GM18520 (cell line): ENCODE measurements at regions not wholly inside any gene's neighbourhood (a gene's known extent, or its start where the extent isn't known, plus 50 kb on each side); places are given as distances from the start of the nearest gene placed in this dataset.

Source experiments
- ATAC-seq: cut with Tn5 transposase; IDR thresholded peaks from one replicate; pipeline ENCODE4 v1.9.1; 2021; ENCODE audit not compliant: unreplicated experiment

GRCh38 chr16:82248677-82249076 is 78.7 kb upstream of the MPHOSPH6 start:
- no peak for ATAC-seq

DNA sequence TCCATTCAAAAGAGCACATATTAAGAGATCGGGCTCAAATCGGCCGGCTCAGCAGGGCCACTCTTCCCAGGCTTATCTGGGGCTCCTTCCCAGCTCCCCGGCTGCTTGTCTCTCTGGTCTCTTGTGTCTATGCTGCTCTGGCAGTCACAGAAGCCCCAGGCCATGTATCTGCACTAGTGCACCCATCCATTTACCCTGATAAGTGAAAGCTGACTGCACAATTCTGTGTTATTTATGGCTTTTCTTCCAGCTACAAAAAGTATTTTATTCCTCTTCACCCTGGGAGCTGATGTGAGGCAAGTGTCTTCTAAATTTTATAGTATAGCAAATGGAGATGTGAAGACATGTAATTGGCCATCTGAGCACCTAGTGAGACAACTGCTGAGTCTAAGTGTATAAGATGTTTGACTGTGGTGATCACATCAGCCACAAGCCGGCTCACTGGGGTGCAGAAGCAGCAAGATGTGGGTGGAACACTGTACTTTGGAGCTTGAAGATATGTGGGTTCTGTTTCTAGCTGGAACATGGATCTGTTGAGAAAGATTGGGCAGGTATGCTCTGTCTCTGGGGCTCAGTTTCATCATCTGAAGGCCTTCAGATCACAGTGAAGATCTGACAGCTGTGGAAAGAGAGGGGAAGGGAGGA is 78.1 kb upstream of the MPHOSPH6 start:
- no peak for ATAC-seq

- no peak for ATAC-seq
Measured at GRCh38 chr16:82242201-82242600, 72.2 kb upstream of the MPHOSPH6 start.

GRCh38 chr16:82241469-82242052 is 71.5 kb upstream of the MPHOSPH6 start:
- ATAC-seq: no peak

GRCh38 chr16:82240111-82240510 is 70.1 kb upstream of the MPHOSPH6 start:
- ATAC-seq: no peak

DNA sequence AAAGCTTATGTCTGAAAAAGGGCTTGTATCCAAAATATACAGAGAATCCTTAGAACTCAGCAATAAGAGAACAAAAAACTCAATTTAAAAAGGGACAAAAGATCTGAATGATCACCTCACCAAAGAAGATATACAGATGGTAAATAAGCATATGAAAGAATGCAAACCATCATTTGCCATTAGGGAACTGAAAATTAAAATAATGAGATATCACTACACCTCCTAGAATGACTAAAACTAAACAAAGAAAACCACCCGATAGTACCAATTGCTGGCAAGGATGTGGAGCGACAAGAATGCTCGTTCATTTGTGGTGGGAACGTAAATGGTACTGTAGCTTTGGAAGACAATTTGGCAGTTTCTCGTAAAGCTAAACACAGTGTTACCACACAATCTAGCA is 66.9 kb upstream of the MPHOSPH6 start:
- peak; percentile 29 for ATAC-seq

GRCh38 chr16:82236415-82236814 is 66.4 kb upstream of the MPHOSPH6 start:
- ATAC-seq: peak; percentile 70

DNA sequence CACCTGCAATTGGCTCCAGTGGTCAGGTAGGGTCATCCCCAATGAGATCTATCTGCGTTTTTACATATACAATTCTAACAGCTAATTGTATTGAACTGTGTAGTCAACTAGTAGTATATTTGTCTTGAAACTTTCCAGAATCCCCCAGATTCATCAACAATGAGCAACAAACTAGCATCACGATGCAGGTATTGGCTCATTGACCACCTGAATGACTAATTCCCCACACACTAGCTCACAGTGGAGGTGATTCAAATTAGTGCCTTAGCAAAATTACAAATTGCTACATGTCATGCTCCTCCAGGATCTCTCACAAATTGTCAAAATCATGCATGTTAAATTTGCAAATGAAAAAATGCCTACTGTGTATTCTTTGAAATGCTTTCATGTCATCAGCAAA is 62.8 kb upstream of the MPHOSPH6 start:
- ATAC-seq: no peak

- no peak for ATAC-seq
Measured at GRCh38 chr16:82231008-82231787, 61.2 kb upstream of the MPHOSPH6 start.

DNA sequence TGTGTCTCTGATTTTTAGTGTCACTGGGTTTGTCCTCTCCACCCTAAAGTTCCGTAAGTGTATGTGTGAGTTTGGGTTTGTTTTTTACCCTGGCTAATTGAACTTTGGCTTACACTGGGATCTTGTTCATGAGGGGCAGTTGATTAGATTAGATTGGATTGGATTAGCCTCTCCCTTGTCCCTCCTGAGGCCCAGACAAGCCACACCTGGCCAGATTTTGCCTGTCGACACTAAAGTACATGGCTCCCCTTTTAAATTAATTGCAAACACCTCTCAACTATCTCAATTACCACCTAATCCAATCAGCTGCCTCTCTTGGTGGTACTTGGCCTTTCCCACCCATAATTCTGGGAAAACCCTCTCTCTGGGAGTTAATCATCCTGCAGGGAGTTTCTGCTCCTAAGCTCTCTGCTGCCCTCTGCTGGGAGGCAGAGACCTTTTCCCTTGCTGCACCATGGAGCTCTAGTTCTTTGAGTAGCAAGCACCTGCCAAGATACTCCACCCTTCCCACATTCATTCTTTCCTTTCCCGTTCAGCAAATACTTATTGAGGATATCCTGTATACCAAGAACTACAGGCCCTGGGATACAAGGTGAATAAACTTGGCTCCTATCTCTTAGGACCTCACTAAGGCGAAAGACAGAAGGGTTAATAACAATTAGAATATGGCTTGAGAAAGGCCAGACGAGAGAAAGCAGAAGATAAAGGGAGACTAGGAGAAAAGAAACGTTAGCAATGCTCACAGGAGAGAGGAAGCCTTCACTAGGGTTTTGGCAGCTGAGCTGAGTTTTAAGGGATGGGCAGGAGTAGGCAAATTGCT is 60.0 kb upstream of the MPHOSPH6 start:
- no peak for ATAC-seq

- no peak for ATAC-seq
Measured at GRCh38 chr16:82226327-82226726, 56.3 kb upstream of the MPHOSPH6 start.

GRCh38 chr16:82224821-82225220 is 54.8 kb upstream of the MPHOSPH6 start:
- no peak for ATAC-seq

DNA sequence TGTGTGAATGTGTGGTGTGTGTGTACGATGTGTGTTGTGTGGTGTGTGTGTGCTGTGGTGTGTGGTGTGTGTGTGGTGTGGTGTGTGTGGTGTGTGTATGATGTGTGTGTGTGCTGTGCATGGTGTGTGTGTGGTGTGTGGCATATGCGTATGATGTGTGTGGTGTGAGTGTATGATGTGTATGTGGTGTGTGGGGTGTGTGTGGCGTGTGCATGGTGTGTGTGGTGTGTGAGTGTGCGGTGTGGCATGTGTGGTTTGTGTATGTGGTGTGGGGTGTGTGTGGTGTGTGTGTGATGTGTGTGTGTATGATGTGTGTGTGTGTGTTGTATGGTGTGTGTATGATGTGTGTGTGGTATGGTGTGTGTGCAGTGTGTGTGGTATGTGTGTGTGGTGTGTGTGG is 50.5 kb upstream of the MPHOSPH6 start:
- ATAC-seq: no peak
